ENCODE measurements at regions not wholly inside any gene's neighbourhood (a gene's known extent, or its start where the extent isn't known, plus 50 kb on each side); places are given as distances from the start of the nearest gene placed in this dataset.

DNA sequence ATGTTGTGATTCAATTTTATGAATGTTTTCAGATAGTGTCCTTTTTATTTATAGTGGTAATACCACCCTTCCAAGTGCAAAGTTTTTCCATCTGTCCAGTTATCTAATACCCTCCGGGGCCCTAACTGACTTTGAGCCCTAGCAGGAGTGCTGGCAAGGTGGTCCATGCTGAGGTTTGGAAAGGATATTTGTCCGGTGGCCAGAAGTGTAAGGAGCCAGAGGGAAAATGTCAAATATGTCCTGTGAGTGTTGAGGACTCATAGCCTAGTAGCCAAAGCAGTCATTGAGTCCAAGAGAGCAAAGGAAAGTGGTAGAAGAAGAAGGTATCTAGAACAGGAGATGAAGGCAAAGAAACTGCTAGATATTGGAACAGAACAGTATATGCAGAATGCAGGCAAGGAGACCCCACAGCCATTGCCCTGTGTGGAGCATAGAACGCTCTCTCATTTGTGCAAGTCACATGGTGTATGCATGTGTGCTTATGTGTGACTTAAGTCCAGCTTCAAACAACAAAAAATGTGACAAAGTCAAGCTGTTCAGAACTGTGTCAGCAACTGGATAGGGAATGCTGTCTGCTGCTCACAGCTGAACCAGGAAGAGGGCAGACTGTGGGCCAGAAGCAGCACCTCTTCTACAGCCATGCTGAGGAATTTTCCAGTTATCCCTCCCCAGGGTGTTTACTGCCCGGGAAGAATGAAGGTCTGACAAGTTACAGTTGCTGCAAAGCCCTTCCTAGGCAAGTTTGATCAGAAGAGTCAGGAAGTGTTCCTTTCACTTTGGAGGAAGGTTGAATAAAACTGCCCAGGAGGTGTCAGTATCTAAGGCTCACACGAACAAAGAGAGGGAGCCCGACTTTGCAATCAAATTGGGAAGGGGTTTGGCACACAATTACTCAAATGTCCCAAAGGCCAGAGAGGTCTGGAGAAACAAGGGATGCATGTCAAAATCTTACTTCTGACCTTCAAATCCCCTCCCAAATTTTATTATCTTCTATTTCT lies 463.3 kb upstream of the DMAC1 start:
- DNase-seq (ENCODE audit: low read depth in 4 of 4, low spot score in 3 of 4), result peak in 3 of 4 donors; percentile 36 to 51 (median 37)

DNA sequence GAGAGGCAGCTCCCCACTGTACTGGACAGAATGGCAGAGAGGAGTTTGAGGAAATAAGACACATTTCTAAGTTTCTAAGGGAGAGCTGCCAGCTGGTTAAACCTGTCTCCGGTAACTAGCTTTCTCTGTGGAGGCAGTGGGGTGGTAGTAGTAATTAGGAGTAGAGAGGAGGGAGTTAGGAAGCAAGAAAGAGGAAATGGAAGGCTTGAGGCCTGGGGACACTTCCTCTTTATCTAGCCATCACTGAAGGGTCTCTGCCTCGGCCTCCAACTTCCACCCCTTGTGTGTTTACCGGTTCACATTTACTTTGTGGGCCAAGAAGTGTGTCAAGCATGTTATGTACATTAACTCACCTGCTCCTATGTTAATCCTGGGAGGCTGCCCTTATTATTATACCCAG lies 462.2 kb upstream of the DMAC1 start:
- DNase-seq (ENCODE audit: low read depth in 4 of 4, low spot score in 3 of 4), result no peak

DNA sequence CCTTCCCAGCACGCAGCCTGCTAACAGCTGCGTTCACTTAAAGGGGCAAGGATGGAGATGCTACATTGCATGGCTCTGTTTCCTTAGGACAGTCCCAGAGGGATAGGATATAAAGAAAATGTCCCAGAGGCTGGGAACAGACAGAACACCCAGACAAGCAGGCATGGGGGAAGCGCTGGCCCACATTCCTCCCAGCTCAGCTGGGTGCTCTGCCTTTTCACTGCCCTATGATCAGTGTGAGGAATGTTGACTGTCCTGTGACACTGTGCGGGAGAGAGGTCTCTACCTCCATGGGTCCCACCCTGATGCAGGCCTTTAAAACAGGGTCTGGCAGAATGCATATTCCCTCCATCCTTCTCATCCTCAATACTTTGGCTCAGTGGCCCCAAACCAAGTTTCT lies 459.4 kb upstream of the DMAC1 start:
- no peak for DNase-seq (ENCODE audit: low read depth in 4 of 4, low spot score in 3 of 4)

DNA sequence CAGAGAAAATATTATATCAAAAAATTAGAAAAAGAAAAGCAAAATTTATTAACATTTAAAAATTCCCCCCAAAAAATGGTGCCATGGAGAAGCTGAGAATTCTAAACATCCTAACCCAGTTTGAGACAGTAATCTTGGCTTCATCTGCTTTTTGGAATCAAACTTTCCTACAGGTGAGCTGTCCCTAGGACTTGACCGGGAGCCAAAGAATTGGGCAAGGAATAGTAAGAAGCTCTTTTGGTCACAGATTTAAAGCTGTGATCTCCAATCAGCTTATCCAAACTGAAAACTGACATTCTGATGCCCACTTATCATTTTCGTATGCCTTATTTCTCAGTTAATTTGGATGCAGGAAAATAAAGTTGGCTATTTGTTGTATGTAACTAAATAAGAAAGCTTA lies 457.3 kb upstream of the DMAC1 start:
- no peak for DNase-seq (ENCODE audit: low read depth in 4 of 4, low spot score in 3 of 4)

DNA sequence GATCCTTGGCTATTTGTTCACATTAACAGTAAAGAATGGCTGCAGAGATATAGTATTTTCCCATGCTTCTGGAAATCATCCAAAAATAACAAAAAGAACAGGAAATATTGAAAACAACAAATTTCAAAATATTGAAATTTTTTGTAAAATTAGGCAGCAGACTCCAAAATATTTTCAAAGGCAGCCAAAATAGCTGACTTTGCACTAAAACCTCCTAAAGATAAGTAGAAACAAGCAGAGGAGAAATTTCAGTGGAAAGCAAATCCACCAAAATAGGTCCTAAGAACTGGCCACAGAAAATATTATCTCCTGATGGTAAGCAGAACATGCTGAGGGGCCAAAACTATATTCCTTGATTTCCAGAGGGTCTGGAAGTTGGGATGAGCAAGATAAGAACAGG lies 456.3 kb upstream of the DMAC1 start:
- no peak for DNase-seq (ENCODE audit: low read depth in 4 of 4, low spot score in 3 of 4)

DNA sequence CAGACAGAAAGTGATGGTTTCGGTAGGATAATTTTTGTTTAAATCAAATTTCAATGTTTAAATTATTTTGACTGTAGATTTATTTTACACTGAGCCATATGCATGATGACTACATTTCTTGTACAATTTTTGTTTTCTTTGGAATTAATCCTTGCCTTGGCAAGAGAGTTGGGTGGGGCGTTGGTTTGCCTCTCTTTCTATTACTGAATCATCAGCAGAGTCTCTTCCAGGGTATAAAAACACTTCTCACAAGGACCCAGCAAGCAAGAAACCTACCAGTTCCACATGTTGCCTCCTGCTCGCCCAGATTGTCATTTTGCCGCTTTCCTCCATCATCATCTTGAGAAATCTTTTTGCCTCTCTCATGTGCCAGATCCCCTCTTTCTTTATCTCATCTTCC lies 455.0 kb upstream of the DMAC1 start:
- no peak for DNase-seq (ENCODE audit: low read depth in 4 of 4, low spot score in 3 of 4)

DNA sequence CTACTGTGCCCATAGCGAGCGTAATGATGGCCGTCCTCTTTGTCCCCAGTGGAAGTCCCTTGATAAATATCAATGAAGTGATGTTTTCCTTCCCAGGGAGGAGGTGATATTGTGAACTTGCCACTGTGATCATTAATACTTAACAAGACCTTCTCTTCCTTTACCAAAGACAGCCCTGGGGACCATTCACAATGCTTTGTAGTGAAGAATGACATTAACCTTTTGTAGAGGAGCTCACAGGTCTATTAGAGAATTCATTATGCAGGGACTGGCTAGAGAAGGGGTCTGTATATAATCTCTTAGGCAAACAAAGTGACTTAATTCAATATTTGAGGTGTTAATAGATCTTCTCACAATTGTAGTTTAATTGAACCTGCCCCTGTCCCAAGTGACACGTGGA lies 452.9 kb upstream of the DMAC1 start:
- DNase-seq (ENCODE audit: low read depth in 4 of 4, low spot score in 3 of 4), result no peak

DNA sequence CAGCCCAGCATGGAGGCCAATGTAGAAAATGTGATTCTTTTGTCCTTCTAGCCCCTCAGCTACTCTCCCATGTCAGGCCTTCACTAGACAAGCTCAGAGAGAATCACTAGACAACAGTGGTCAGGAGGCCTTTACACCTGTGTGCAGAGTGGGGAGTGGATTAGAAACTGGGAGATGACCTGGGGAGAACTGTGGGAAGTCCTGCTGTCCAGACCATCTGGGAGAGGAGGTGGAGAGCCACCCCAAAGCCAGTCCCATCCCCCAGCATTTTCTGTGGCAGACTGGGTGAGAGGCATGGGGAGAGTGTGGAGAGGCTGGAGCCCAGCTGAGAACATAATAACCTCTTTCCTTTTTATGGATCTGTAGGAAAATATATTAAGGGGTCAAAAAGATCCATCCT lies 452.0 kb upstream of the DMAC1 start:
- DNase-seq (ENCODE audit: low read depth in 4 of 4, low spot score in 3 of 4), result no peak

DNA sequence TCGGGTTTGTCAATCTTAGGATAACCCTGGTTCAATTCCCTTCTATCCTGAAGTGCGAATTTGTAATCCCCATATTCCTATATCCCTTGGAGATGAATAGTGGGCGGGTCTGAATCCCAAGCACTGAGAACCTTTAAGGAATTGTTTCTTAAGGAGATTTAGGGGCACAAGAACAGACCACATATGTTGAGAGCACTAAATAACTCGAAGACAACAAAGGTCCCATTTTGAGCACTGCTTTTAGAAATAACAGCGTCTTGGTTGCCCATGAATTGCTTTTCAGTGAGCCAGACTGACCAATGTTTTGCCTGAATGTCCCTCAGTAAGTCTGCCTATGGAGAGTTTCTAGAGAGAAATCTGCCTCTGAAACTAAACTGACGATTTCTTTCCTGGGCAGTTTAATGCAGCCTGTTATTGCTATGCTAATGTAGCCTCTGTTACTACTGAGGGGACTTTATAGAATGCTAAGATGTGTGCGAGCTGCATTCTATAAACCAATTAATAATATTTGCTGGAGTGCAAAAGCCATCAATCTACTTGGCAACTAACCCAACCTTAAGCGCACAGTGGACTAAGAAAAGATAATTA lies 445.0 kb upstream of the DMAC1 start:
- no peak for DNase-seq (ENCODE audit: low read depth in 4 of 4, low spot score in 3 of 4)

DNA sequence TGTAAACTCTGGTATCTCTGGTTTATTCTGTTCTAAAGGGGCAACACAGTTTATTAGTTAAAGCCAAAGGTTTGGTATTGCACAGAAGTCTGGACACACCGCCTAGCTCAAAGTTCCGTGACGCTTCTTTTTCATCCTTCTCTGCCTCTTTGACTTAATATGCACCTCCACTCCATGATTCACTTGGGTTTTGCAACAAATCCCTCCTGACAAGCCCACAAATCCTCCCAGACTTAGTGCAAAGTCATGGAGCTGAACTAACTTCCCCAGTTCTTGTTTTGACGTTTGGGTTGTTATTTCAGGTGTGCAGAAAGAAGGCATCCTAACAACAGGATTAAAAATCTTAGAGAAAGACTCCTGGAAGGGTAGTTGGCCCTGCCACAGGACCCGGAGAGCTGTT lies 441.6 kb upstream of the DMAC1 start:
- no peak for DNase-seq (ENCODE audit: low read depth in 4 of 4, low spot score in 3 of 4)

DNA sequence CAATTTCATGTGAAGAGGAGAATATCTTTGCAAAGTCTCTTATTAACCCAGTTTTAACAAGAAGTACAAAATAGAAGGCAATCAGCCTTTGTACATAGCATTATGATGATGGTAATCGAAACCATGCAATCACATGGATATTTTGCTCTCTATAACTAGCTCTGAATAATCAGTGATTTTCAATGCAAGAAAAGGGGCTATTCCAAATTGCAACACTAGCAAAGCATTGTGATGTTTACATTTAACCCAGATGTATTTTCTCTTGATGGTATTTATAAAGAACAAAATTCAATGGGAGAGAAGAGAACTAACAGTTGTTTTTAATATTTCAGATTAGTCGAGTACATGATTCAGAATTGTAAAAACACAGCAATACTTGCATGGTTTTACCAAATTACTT lies 437.5 kb upstream of the DMAC1 start:
- no peak for DNase-seq (ENCODE audit: low read depth in 4 of 4, low spot score in 3 of 4)

DNA sequence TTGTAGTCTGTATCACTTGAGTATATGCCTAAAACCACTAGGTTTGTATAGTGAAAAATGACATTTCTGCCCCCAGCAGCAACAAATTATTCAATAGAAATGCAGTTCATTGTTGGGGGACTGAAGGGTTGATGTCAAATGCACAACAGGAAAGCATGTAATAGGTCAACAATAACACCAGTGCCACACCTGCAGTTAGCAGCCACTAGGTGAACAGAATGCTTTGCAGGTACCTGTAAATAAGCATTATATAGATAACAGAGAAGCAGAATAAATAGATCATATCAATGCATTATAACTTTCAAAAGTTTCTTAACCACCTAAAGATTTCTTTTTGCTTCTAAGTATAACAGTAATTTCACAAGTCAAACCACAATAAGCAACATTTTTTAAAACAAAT lies 435.9 kb upstream of the DMAC1 start:
- DNase-seq (ENCODE audit: low read depth in 4 of 4, low spot score in 3 of 4), result no peak

DNA sequence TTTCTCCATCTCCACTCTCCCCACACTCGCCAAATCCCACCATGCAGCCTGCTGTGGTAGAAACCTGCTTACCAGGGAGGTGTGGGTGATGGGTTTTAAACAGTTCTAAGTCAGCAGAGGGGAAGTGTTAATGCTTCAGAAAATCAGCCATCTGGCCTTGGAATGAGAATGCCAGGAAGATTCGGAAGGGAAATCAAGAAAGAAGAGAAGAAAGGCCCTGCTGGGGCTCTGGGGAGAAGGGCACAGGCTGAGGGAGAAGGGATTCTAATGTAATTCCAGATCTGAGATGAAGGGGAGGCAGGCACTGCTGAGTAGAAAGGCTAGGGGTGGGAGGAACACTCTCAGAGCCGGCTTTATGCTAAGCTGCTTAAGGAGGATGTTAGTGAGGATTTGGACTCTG lies 434.7 kb upstream of the DMAC1 start:
- DNase-seq (ENCODE audit: low read depth in 4 of 4, low spot score in 3 of 4), result no peak

DNA sequence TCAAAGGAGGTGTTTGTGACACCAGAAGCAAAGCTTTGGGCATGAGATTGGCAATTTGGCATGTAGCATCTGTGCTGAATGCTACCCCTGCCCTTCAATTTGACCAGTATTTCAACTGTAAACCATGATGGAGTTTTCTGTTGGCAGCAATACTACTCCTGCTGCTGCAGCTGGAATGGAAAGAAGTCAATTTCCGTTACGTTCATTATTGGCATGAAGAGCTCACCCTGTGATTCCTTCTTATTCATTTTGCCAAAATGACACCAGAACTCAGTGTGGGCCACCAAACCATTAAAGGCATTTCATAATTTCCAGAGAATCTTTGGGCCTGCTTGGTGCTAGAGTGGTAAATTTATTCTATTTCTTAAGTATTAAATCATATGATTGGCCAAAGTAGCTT lies 433.1 kb upstream of the DMAC1 start:
- no peak for DNase-seq (ENCODE audit: low read depth in 4 of 4, low spot score in 3 of 4)

DNA sequence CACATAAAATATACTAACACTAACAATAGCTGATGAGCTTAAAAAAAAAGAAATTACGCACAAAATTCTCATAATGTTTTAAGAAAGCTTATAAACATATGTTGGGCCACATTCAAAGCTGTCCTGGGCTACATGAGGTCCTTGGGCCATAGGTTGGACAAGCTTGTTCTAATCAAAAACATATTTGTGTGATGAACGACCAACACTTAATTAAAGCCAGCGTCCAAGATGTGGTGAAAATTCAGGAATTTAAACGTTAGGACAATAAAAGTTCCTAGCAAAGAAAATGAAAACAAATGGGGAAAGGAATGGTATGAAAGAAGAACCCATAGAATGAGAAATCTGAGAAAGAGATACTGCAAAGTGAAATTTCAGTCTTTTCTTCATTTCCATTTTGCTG lies 429.6 kb upstream of the DMAC1 start:
- no peak for DNase-seq (ENCODE audit: low read depth in 4 of 4, low spot score in 3 of 4)

DNA sequence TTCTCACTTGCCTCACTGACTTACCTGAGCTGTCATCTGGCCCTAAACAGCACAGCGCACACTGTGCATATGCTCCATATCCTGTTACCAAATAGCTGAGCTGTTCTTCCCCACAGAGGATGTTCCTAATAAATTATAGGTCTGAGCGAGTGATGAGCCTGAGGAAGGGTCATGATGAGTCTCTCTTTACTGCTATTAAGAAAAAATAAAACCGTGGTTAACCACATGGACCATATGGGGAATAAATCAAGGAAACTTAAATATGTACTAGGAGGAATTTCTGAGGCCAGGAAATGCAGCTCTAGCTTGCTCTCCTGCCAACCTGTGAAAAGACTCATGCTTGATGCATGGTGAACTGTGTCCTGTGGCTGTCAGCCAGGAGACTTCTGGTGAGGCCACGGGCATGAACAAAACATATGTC lies 424.8 kb upstream of the DMAC1 start:
- no peak for DNase-seq (ENCODE audit: low read depth in 4 of 4, low spot score in 3 of 4)

DNA sequence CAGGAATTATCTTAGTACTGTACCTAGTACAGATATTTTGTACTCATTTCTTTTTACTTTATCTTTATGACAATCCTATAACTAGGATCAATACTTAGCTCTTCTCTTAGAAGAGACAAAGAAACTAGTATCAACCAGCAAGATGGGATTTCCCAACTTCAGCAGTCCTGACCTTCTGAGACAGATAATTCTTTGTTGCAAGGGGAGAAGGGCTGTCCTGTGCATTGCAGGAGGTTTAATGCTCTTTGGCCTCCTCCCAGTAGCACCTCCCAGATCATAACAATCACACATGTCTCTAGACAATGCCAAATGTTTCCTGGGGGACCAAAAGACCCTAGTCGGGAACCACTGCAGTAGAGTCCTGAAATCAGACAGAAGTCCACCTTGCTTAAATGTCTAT lies 424.3 kb upstream of the DMAC1 start:
- no peak for DNase-seq (ENCODE audit: low read depth in 4 of 4, low spot score in 3 of 4)

DNA sequence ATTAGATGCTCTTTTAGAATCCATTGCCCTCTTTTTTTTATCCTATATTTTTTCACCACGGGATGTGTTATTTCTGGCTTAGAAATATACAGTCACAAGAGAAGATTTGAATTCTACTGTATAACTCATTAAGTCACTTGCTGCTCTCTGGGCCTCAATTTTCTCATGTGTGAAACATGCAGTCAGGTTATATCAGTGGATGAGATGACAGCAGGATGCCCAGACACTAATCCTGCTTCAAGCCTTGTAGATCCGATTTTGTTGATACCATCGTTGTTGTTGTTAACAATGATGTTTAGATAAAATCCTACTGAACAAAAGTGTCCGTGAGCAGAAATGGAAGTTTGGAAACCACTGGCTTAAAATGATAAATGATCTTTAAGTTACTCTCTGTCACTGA lies 421.9 kb upstream of the DMAC1 start:
- DNase-seq (ENCODE audit: low read depth in 4 of 4, low spot score in 3 of 4), result no peak

DNA sequence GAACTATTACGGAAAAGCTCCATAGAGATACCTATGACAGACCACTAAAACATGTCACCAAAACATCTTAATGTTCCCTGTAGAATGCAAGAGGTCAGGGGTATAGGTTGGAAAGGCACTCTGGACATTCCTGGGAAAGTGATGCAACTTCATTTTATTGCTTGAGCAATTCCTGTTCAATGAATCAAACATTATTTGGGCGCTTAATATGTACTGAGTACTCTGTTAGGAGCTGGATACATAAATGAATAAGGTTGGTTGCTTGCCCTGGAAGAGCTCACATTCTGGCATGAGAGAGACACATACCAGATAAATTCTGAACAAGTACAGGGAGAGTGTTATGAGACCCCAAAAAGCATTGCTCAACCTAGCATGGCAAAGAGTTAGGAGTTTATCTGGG lies 408.9 kb upstream of the DMAC1 start:
- no peak for DNase-seq (ENCODE audit: low read depth in 4 of 4, low spot score in 3 of 4)

DNA sequence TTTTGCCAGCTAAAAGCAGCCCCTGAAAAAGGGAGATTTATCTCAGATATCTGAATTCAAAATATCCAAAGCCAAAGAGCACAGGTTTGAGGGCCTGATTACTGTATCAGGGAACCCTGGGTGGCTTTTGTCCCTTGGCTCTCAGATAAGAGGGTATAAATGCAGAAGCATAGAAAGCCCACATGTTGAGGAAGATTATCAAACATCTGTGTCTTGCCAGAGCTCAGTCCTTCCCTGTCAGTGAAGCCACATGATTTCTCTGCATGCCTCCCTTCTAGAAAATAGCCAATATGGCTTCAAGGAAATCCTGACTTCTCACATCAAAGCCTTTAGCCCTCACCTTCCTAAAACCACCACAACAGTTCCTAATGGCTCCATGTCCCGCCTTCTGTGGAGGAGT lies 408.0 kb upstream of the DMAC1 start:
- DNase-seq (ENCODE audit: low read depth in 4 of 4, low spot score in 3 of 4), result no peak

DNA sequence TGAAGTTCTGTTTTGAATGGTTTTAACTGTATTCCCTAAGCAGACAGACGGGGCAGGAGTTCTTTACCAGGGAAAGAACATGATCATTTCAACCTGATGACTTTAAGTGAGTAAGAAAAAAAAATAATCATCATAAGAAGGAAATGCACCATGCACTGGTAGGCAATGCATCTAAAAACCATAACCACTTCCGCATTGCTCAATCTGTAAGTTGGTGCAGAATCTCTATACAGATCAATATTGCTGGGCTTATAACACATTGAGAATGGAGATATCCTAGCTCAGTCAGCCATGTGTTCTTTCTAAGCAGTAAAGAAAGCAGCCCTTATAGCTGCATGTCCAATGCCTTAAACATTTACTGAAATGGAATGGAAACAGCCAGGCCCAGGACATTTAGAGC lies 407.1 kb upstream of the DMAC1 start:
- no peak for DNase-seq (ENCODE audit: low read depth in 4 of 4, low spot score in 3 of 4)

DNA sequence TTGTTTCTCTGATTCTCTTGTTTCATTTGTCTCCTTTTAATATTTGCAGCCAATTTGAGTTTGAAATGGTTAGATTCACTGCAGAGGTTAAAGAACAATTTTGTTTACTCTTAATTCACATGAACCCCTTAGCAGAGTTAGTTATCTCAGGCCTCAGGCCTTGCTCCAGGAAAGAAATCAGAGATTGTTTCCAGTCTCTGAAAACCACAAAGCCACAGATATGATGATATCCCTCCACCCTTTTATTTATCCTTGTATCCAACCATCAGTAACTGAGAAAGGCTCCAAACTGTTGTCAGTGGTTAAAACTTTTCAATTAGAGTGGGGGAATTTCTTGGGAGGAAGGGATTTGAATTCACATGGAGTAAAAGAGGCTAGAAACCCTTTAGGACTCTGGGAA lies 406.0 kb upstream of the DMAC1 start:
- DNase-seq (ENCODE audit: low read depth in 4 of 4, low spot score in 3 of 4), result no peak

Data from left renal pelvis (tissue), 4 donors.